ENCODE measurements at regions not wholly inside any gene's neighbourhood (a gene's known extent, or its start where the extent isn't known, plus 50 kb on each side); places are given as distances from the start of the nearest gene placed in this dataset.

DNA sequence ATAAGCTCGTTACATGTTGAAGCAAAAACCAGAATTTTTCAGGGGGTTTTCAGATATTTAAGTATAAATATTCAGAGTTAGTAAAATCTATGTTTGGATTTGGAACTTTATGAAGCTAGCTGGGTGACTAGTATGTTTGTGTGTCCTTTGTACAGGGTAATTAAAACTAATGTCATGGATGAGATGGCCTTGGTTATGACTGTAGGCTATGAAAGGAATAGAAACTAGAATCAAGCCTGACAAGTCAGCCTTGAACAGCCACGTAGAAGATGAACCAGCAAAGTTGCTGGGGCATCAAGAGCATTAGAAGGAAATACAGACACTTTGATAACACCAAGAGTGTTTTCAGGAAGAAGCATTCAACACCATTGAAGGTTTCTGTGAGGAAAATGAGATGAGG is 825.1 kb upstream of the CNTNAP5 start (continued):
- TF ChIP-seq, protein P1, sequence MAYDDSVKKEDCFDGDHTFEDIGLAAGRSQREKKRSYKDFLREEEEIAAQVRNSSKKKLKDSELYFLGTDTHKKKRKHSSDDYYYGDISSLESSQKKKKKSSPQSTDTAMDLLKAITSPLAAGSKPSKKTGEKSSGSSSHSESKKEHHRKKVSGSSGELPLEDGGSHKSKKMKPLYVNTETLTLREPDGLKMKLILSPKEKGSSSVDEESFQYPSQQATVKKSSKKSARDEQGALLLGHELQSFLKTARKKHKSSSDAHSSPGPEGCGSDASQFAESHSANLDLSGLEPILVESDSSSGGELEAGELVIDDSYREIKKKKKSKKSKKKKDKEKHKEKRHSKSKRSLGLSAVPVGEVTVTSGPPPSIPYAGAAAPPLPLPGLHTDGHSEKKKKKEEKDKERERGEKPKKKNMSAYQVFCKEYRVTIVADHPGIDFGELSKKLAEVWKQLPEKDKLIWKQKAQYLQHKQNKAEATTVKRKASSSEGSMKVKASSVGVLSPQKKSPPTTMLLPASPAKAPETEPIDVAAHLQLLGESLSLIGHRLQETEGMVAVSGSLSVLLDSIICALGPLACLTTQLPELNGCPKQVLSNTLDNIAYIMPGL (CRISPR knock-in tag; IDR thresholded peaks at IDR 0.05), result no peak
- no peak for TF ChIP-seq HDGF (IDR thresholded peaks at IDR 0.05)
- no peak for TF ChIP-seq DMBX1 (CRISPR knock-in tag; IDR thresholded peaks at IDR 0.05; ENCODE audit: borderline replicate concordance)

DNA sequence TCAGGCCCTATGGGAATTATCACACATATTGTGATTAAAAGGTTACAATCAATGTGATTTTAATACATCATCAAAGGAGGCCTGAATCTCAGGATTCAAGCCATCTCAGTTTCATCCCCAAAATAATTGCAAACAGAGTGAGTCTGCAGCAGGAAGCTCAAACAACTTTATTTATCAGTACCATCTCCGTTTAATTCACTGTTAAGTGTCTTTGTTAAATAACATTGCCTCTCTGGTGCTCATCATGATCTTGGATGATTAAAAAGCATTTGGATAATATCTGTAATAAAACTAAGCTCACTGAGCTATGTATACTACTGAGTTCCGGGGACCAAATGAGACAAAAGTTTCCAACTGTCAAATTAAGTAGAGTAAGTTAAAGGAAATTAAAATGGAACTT is 817.8 kb upstream of the CNTNAP5 start:
- no peak overlapping the region for H3K4me3 ChIP-seq
- no peaks in the 10 kb centered on the region for H3K9me3 ChIP-seq (replicated peaks; ENCODE audit: control insufficient read depth, insufficient read depth, low read depth, low read length)
- H3K27me3 ChIP-seq (ENCODE audit: control insufficient read depth in 2 of 2, insufficient read depth in 2 of 2, low read length in 2 of 2), result no peaks in the 10 kb centered on the region
- TF ChIP-seq, protein P2, sequence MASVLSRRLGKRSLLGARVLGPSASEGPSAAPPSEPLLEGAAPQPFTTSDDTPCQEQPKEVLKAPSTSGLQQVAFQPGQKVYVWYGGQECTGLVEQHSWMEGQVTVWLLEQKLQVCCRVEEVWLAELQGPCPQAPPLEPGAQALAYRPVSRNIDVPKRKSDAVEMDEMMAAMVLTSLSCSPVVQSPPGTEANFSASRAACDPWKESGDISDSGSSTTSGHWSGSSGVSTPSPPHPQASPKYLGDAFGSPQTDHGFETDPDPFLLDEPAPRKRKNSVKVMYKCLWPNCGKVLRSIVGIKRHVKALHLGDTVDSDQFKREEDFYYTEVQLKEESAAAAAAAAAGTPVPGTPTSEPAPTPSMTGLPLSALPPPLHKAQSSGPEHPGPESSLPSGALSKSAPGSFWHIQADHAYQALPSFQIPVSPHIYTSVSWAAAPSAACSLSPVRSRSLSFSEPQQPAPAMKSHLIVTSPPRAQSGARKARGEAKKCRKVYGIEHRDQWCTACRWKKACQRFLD (CRISPR knock-in tag; IDR thresholded peaks at IDR 0.05), result no peak
- TF ChIP-seq, protein P3, sequence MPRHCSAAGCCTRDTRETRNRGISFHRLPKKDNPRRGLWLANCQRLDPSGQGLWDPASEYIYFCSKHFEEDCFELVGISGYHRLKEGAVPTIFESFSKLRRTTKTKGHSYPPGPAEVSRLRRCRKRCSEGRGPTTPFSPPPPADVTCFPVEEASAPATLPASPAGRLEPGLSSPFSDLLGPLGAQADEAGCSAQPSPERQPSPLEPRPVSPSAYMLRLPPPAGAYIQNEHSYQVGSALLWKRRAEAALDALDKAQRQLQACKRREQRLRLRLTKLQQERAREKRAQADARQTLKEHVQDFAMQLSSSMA (CRISPR knock-in tag; IDR thresholded peaks at IDR 0.05), result no peak
- TF ChIP-seq JUN (IDR thresholded peaks at IDR 0.05; ENCODE audit: borderline replicate concordance, low read depth, low read length) (no peak), JUN (CRISPR knock-in tag; IDR thresholded peaks at IDR 0.05; ENCODE audit: borderline replicate concordance) (no peak), PTRF (tag; IDR thresholded peaks at IDR 0.05) (no peak), GABPB1 (CRISPR knock-in tag; IDR thresholded peaks at IDR 0.05) (no peak)
- TF ChIP-seq, protein P4, sequence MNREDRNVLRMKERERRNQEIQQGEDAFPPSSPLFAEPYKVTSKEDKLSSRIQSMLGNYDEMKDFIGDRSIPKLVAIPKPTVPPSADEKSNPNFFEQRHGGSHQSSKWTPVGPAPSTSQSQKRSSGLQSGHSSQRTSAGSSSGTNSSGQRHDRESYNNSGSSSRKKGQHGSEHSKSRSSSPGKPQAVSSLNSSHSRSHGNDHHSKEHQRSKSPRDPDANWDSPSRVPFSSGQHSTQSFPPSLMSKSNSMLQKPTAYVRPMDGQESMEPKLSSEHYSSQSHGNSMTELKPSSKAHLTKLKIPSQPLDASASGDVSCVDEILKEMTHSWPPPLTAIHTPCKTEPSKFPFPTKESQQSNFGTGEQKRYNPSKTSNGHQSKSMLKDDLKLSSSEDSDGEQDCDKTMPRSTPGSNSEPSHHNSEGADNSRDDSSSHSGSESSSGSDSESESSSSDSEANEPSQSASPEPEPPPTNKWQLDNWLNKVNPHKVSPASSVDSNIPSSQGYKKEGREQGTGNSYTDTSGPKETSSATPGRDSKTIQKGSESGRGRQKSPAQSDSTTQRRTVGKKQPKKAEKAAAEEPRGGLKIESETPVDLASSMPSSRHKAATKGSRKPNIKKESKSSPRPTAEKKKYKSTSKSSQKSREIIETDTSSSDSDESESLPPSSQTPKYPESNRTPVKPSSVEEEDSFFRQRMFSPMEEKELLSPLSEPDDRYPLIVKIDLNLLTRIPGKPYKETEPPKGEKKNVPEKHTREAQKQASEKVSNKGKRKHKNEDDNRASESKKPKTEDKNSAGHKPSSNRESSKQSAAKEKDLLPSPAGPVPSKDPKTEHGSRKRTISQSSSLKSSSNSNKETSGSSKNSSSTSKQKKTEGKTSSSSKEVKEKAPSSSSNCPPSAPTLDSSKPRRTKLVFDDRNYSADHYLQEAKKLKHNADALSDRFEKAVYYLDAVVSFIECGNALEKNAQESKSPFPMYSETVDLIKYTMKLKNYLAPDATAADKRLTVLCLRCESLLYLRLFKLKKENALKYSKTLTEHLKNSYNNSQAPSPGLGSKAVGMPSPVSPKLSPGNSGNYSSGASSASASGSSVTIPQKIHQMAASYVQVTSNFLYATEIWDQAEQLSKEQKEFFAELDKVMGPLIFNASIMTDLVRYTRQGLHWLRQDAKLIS (CRISPR knock-in tag; IDR thresholded peaks at IDR 0.05), result no peak
- FAIRE-seq (no peak), ATAC-seq (no peak), DNase-seq (ENCODE audit: extremely low read depth in 1 of 4, low spot score in 3 of 4) (no peak)
- no peak overlapping the region for H2AFZ ChIP-seq (ENCODE audit: low read depth, low read length)
- H3K36me3 ChIP-seq (ENCODE audit: control insufficient read depth, insufficient read depth, low read length), result no peaks in the 10 kb centered on the region
- no TSS peak for BruUV-seq (replicated peaks)
- no peaks in the 10 kb centered on the region for H4K20me1 ChIP-seq (replicated peaks; ENCODE audit: control insufficient read depth, insufficient read depth, low read length)
- in situ Hi-C loops (cut with MboI) (no loop called here), intact Hi-C loops (cut with micrococcal nuclease) (no loop called here)
- CTCF ChIA-PET (ENCODE audit: low intra/inter-chr PET ratio), result no interaction called here
- 4% methylated on average over 2 of the region's 2 CpGs for WGBS (ENCODE audit: insufficient coverage, low coverage, missing lambda C conversion rate)
- H3K9me1 ChIP-seq (ENCODE audit: control insufficient read depth, insufficient read depth, low read length), result no peaks in the 10 kb centered on the region
- no peaks in the 10 kb centered on the region for H3K4me1 ChIP-seq (replicated peaks in 1 of 2; ENCODE audit: control insufficient read depth in 2 of 2, insufficient read depth in 2 of 2, low read length in 2 of 2)
- POLR2A ChIA-PET, result no interaction called here
- H3K79me2 ChIP-seq (ENCODE audit: control insufficient read depth, insufficient read depth, low read length), result no peaks in the 10 kb centered on the region
- no peak overlapping the region for H3K4me2 ChIP-seq (ENCODE audit: insufficient read depth, low read length)
- no peak overlapping the region for H3K27ac ChIP-seq (ENCODE audit: extremely low read depth, low read depth, low read length)
- no peak overlapping the region for H3K9ac ChIP-seq (ENCODE audit: insufficient read depth in 1 of 2, low read depth in 2 of 2, low read length in 2 of 2)
